ENCODE measurements at regions not wholly inside any gene's neighbourhood (a gene's known extent, or its start where the extent isn't known, plus 50 kb on each side); places are given as distances from the start of the nearest gene placed in this dataset.
A peak's percentile ranks its signal among the peaks of the same experiment; 100 is the strongest.

- Histone ChIP-seq H3K27me3 (ENCODE audit: insufficient read depth, low read length, poor library complexity) (no peaks in the 10 kb centered on the region), H3K56ac (ENCODE audit: low read length) (no peak overlapping the region), H3K9ac (ENCODE audit: low read length) (no peak overlapping the region), H4K5ac (ENCODE audit: low read length) (no peak overlapping the region), H2BK15ac (replicated peaks; ENCODE audit: low read depth) (no peak overlapping the region), H2BK5ac (ENCODE audit: low read length) (no peak overlapping the region), H3K18ac (ENCODE audit: low read length) (no peak overlapping the region), H3K79me1 (ENCODE audit: low read length) (no peaks in the 10 kb centered on the region), H3K4me3 (ENCODE audit: low read length) (no peak overlapping the region), H3K4me2 (ENCODE audit: low read length) (no peak overlapping the region), H3K79me2 (ENCODE audit: control insufficient read depth, insufficient read depth, low read length) (no peaks in the 10 kb centered on the region), H3K27ac (ENCODE audit: low read depth, low read length) (no peak overlapping the region), H4K8ac (ENCODE audit: low read depth, low read length) (no peak overlapping the region), H3K23ac (ENCODE audit: low read length) (no peak overlapping the region), H2AK5ac (ENCODE audit: low read length) (no peak overlapping the region), H3K4ac (ENCODE audit: low read depth, low read length) (no peak overlapping the region), H3K4me1 (ENCODE audit: control insufficient read depth, low read depth, low read length) (peaks cover 2% of the 10 kb centered on the region), H2BK120ac (ENCODE audit: low read depth, low read length) (no peak overlapping the region), H3K36me3 (ENCODE audit: control insufficient read depth, insufficient read depth, low read length) (no peaks in the 10 kb centered on the region)
- peak; percentile 9 for DNase-seq
- WGBS (ENCODE audit: extremely low coverage, insufficient coverage, low lambda C conversion rate), result no CpG with 5 or more reads among the region's 4 CpGs
Measured at GRCh38 chr4:173777421-173777820, 247.4 kb upstream of the HAND2 start.

DNA sequence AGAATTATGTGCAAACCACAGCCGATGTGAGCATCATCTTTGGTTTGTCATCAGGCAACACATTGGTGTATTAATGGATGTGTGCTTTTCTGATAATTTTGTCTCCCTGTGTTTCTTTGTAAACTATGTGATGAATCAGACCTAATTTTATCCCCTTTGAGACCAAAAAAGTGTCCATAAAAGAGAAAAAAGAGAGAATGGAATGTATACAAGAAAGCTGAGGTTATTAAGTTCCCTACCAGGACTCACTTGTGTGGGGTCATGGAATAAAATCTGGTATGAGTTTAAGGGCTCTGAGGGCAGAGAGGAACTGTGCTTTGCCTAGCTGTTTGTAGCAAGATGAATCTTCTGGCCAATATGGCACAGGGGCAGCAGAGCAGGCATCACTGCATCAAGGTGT, 239.5 kb upstream of the HAND2 start:
- no peak overlapping the region for H3K23ac ChIP-seq (ENCODE audit: low read length)
- WGBS (ENCODE audit: extremely low coverage, insufficient coverage, low lambda C conversion rate), result no CpG with 5 or more reads among the region's 1 CpG
- H3K27me3 ChIP-seq (ENCODE audit: insufficient read depth, low read length, poor library complexity), result no peaks in the 10 kb centered on the region

DNA sequence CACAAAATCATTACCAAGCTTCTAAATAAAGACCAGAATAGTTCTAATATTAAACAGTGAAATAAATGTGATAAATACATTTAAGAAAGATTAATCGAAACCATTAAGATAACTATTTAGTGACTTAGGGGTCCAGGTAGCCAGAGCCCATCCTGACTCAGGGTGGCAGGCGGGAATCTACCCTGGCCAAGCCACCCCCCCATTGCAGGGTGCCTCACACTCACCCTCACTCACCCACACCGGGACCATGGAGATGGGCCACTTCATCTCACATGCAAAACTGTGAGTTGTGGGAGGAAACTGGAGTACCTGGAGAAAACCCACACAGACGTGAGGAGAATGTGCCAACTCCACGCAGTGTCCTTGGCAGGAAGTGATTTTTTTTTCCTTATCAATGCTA, 237.6 kb upstream of the HAND2 start:
- no peak overlapping the region for H3K4ac ChIP-seq (ENCODE audit: low read depth, low read length)
- no peaks in the 10 kb centered on the region for H3K79me1 ChIP-seq (ENCODE audit: low read length)
- H3K4me2 ChIP-seq (ENCODE audit: low read length), result no peak overlapping the region
- no peak overlapping the region for H4K8ac ChIP-seq (ENCODE audit: low read depth, low read length)
- no peaks in the 10 kb centered on the region for H3K36me3 ChIP-seq (ENCODE audit: control insufficient read depth, insufficient read depth, low read length)
- H2BK5ac ChIP-seq (ENCODE audit: low read length), result no peak overlapping the region
- H3K18ac ChIP-seq (ENCODE audit: low read length), result no peak overlapping the region
- no CpG with 5 or more reads among the region's 5 CpGs for WGBS (ENCODE audit: extremely low coverage, insufficient coverage, low lambda C conversion rate)
- H2BK15ac ChIP-seq (replicated peaks; ENCODE audit: low read depth), result no peak overlapping the region
- no peaks in the 10 kb centered on the region for H3K79me2 ChIP-seq (ENCODE audit: control insufficient read depth, insufficient read depth, low read length)
- no peak overlapping the region for H2AK5ac ChIP-seq (ENCODE audit: low read length)
- no peak overlapping the region for H3K56ac ChIP-seq (ENCODE audit: low read length)
- no peak overlapping the region for H4K5ac ChIP-seq (ENCODE audit: low read length)
- H3K23ac ChIP-seq (ENCODE audit: low read length), result no peak overlapping the region
- H3K4me3 ChIP-seq (ENCODE audit: low read length), result no peak overlapping the region
- H3K27ac ChIP-seq (ENCODE audit: low read depth, low read length), result no peak overlapping the region
- no peak overlapping the region for H2BK120ac ChIP-seq (ENCODE audit: low read depth, low read length)
- H3K9ac ChIP-seq (ENCODE audit: low read length), result no peak overlapping the region
- no peaks in the 10 kb centered on the region for H3K27me3 ChIP-seq (ENCODE audit: insufficient read depth, low read length, poor library complexity)
- no peak for DNase-seq
- no peaks in the 10 kb centered on the region for H3K4me1 ChIP-seq (ENCODE audit: control insufficient read depth, low read depth, low read length)

More for the DNA sequence above, 239.5 kb upstream of the HAND2 start:
- H3K79me2 ChIP-seq (ENCODE audit: control insufficient read depth, insufficient read depth, low read length), result no peaks in the 10 kb centered on the region
- no peak for DNase-seq
- no peak overlapping the region for H3K56ac ChIP-seq (ENCODE audit: low read length)
- H4K8ac ChIP-seq (ENCODE audit: low read depth, low read length), result no peak overlapping the region
- no peak overlapping the region for H2AK5ac ChIP-seq (ENCODE audit: low read length)
- no peak overlapping the region for H2BK15ac ChIP-seq (replicated peaks; ENCODE audit: low read depth)
- no peak overlapping the region for H3K4me2 ChIP-seq (ENCODE audit: low read length)
- no peak overlapping the region for H4K5ac ChIP-seq (ENCODE audit: low read length)
- H3K4me1 ChIP-seq (ENCODE audit: control insufficient read depth, low read depth, low read length), result no peaks in the 10 kb centered on the region
- H3K27ac ChIP-seq (ENCODE audit: low read depth, low read length), result no peak overlapping the region
- H3K18ac ChIP-seq (ENCODE audit: low read length), result no peak overlapping the region
- no peak overlapping the region for H2BK120ac ChIP-seq (ENCODE audit: low read depth, low read length)
- H3K4ac ChIP-seq (ENCODE audit: low read depth, low read length), result no peak overlapping the region
- no peak overlapping the region for H3K9ac ChIP-seq (ENCODE audit: low read length)
- no peak overlapping the region for H2BK5ac ChIP-seq (ENCODE audit: low read length)
- no peaks in the 10 kb centered on the region for H3K79me1 ChIP-seq (ENCODE audit: low read length)
- H3K4me3 ChIP-seq (ENCODE audit: low read length), result no peak overlapping the region
- no peaks in the 10 kb centered on the region for H3K36me3 ChIP-seq (ENCODE audit: control insufficient read depth, insufficient read depth, low read length)

GRCh38 chr4:173766171-173766600, 236.2 kb upstream of the HAND2 start:
- H3K79me1 ChIP-seq (ENCODE audit: low read length), result no peaks in the 10 kb centered on the region
- H3K4me3 ChIP-seq (ENCODE audit: low read length), result no peak overlapping the region
- no peak for DNase-seq

DNA sequence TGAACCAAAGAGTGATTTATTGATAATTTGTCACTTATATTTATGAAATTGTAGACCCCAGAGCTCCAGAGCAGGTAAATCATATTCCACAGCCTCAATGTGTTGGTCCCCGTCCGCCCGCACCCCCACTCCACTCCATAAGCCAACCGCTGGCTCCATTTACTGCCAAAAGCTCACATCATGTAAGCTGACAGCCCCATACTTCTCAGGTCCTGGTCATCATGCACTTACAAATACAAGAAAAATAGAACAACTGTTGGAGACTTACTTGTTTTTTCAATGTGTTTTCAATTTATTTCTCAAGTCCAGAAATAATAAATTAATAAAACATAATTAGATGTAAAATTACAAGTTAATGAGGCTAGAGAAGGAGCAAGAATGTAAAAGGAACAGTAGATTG, 235.7 kb upstream of the HAND2 start:
- whole genome bisulfite sequencing (ENCODE audit: extremely low coverage, insufficient coverage, low lambda C conversion rate), result no CpG with 5 or more reads among the region's 4 CpGs
- Histone ChIP-seq H4K8ac (ENCODE audit: low read depth, low read length) (no peak overlapping the region), H3K36me3 (ENCODE audit: control insufficient read depth, insufficient read depth, low read length) (no peaks in the 10 kb centered on the region), H3K27ac (ENCODE audit: low read depth, low read length) (no peak overlapping the region), H3K4me1 (ENCODE audit: control insufficient read depth, low read depth, low read length) (no peaks in the 10 kb centered on the region), H2BK5ac (ENCODE audit: low read length) (no peak overlapping the region), H2AK5ac (ENCODE audit: low read length) (no peak overlapping the region), H2BK15ac (replicated peaks; ENCODE audit: low read depth) (no peak overlapping the region), H3K4ac (ENCODE audit: low read depth, low read length) (no peak overlapping the region), H3K4me3 (ENCODE audit: low read length) (no peak overlapping the region), H3K79me1 (ENCODE audit: low read length) (no peaks in the 10 kb centered on the region), H3K56ac (ENCODE audit: low read length) (no peak overlapping the region), H3K18ac (ENCODE audit: low read length) (no peak overlapping the region), H3K23ac (ENCODE audit: low read length) (no peak overlapping the region), H2BK120ac (ENCODE audit: low read depth, low read length) (no peak overlapping the region), H4K5ac (ENCODE audit: low read length) (no peak overlapping the region), H3K4me2 (ENCODE audit: low read length) (no peak overlapping the region), H3K79me2 (ENCODE audit: control insufficient read depth, insufficient read depth, low read length) (no peaks in the 10 kb centered on the region), H3K9ac (ENCODE audit: low read length) (no peak overlapping the region), H3K27me3 (ENCODE audit: insufficient read depth, low read length, poor library complexity) (no peaks in the 10 kb centered on the region)
- no peak for DNase-seq

More at GRCh38 chr4:173766171-173766600, 236.2 kb upstream of the HAND2 start:
- Histone ChIP-seq H3K23ac (ENCODE audit: low read length) (no peak overlapping the region), H2BK120ac (ENCODE audit: low read depth, low read length) (no peak overlapping the region), H3K36me3 (ENCODE audit: control insufficient read depth, insufficient read depth, low read length) (no peaks in the 10 kb centered on the region), H3K56ac (ENCODE audit: low read length) (no peak overlapping the region), H3K9ac (ENCODE audit: low read length) (no peak overlapping the region), H4K8ac (ENCODE audit: low read depth, low read length) (no peak overlapping the region), H3K18ac (ENCODE audit: low read length) (no peak overlapping the region), H2BK15ac (replicated peaks; ENCODE audit: low read depth) (no peak overlapping the region), H3K79me2 (ENCODE audit: control insufficient read depth, insufficient read depth, low read length) (no peaks in the 10 kb centered on the region), H3K4me2 (ENCODE audit: low read length) (no peak overlapping the region), H3K4me1 (ENCODE audit: control insufficient read depth, low read depth, low read length) (no peaks in the 10 kb centered on the region), H2AK5ac (ENCODE audit: low read length) (no peak overlapping the region), H2BK5ac (ENCODE audit: low read length) (no peak overlapping the region), H3K27ac (ENCODE audit: low read depth, low read length) (no peak overlapping the region), H3K4ac (ENCODE audit: low read depth, low read length) (no peak overlapping the region), H3K27me3 (ENCODE audit: insufficient read depth, low read length, poor library complexity) (no peaks in the 10 kb centered on the region), H4K5ac (ENCODE audit: low read length) (no peak overlapping the region)
- no CpG with 5 or more reads among the region's 1 CpG for WGBS (ENCODE audit: extremely low coverage, insufficient coverage, low lambda C conversion rate)

- H2BK15ac ChIP-seq (replicated peaks; ENCODE audit: low read depth), result no peak overlapping the region
- H3K9ac ChIP-seq (ENCODE audit: low read length), result no peak overlapping the region
- H4K8ac ChIP-seq (ENCODE audit: low read depth, low read length), result no peak overlapping the region
- H3K4me2 ChIP-seq (ENCODE audit: low read length), result no peak overlapping the region
- no peak overlapping the region for H2BK120ac ChIP-seq (ENCODE audit: low read depth, low read length)
- H3K4me3 ChIP-seq (ENCODE audit: low read length), result no peak overlapping the region
- H3K36me3 ChIP-seq (ENCODE audit: control insufficient read depth, insufficient read depth, low read length), result no peaks in the 10 kb centered on the region
- no CpG with 5 or more reads among the region's 4 CpGs for WGBS (ENCODE audit: extremely low coverage, insufficient coverage, low lambda C conversion rate)
- no peak overlapping the region for H3K23ac ChIP-seq (ENCODE audit: low read length)
- no peaks in the 10 kb centered on the region for H3K79me2 ChIP-seq (ENCODE audit: control insufficient read depth, insufficient read depth, low read length)
- H3K4me1 ChIP-seq (ENCODE audit: control insufficient read depth, low read depth, low read length), result no peaks in the 10 kb centered on the region
- H3K18ac ChIP-seq (ENCODE audit: low read length), result no peak overlapping the region
- H3K56ac ChIP-seq (ENCODE audit: low read length), result no peak overlapping the region
- no peaks in the 10 kb centered on the region for H3K27me3 ChIP-seq (ENCODE audit: insufficient read depth, low read length, poor library complexity)
- no peak for DNase-seq
- H3K27ac ChIP-seq (ENCODE audit: low read depth, low read length), result no peak overlapping the region
- no peaks in the 10 kb centered on the region for H3K79me1 ChIP-seq (ENCODE audit: low read length)
- H3K4ac ChIP-seq (ENCODE audit: low read depth, low read length), result no peak overlapping the region
- H2BK5ac ChIP-seq (ENCODE audit: low read length), result no peak overlapping the region
- H4K5ac ChIP-seq (ENCODE audit: low read length), result no peak overlapping the region
- no peak overlapping the region for H2AK5ac ChIP-seq (ENCODE audit: low read length)
Measured at GRCh38 chr4:173763389-173763788, 233.4 kb upstream of the HAND2 start.
